ENCODE measurements at regions not wholly inside any gene's neighbourhood (a gene's known extent, or its start where the extent isn't known, plus 50 kb on each side); places are given as distances from the start of the nearest gene placed in this dataset.

DNA sequence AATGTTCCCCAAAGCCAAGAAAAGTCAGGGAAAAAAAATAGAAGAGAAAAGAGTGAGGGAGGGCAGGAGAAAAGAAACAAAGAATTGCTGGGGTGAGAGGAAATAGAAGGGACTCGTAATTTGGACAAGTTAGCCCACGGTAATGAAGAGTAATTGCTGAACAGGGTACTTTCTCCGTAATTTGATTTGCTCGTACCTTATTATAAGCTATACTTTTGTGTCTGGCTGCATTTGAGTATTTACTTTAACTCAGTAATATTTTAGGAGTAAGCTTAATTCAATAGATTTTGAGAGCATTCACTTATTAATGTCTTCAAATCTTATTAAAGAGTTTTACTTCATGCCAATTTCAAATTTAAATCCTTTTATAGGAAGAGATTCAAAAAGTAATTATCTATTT lies 527.5 kb downstream of the COL11A1 start:
- no peak overlapping the region for H2AFZ ChIP-seq (ENCODE audit: low read length)
- H3K9me3 ChIP-seq (ENCODE audit: low read length): no peaks in the 10 kb centered on the region
- TF ChIP-seq EZH2phosphoT487 (IDR thresholded peaks at IDR 0.05; ENCODE audit: borderline replicate concordance, low read depth, low read length) (no peak), CTCF (conservative IDR thresholded peaks at IDR 0.05; ENCODE audit: low read length) (no peak)
- no peak for DNase-seq (ENCODE audit: low spot score)
- no peak overlapping the region for H3K27ac ChIP-seq (ENCODE audit: low read depth, low read length, poor library complexity, severe bottlenecking)
- no peaks in the 10 kb centered on the region for H3K79me2 ChIP-seq (ENCODE audit: insufficient read depth, low read depth, low read length)
- no peak overlapping the region for H3K4me3 ChIP-seq (ENCODE audit: low read depth, low read length, poor library complexity, severe bottlenecking)
- no peaks in the 10 kb centered on the region for H3K36me3 ChIP-seq (ENCODE audit: insufficient read depth, low read length)
- ChIA-PET CTCF (ENCODE audit: unreplicated experiment) (no interaction called here), POLR2A (interaction anchor here (0.6 kb wide), 1 partner anchor 8 kb away, joined by 3 read pairs; no protein-coding TSS in a partner anchor)
- H3K9me2 ChIP-seq (ENCODE audit: insufficient read depth, low read length): no peaks in the 10 kb centered on the region
- no peaks in the 10 kb centered on the region for H4K20me1 ChIP-seq (ENCODE audit: insufficient read depth, low read length)
- H3K4me2 ChIP-seq (ENCODE audit: low read length): no peak overlapping the region
- BruUV-seq (replicated peaks): no TSS peak
- intact Hi-C loops (cut with micrococcal nuclease; ENCODE audit: unreplicated experiment): no loop called here
- no peaks in the 10 kb centered on the region for H3K4me1 ChIP-seq (ENCODE audit: insufficient read depth, low read length, poor library complexity, severe bottlenecking)

DNA sequence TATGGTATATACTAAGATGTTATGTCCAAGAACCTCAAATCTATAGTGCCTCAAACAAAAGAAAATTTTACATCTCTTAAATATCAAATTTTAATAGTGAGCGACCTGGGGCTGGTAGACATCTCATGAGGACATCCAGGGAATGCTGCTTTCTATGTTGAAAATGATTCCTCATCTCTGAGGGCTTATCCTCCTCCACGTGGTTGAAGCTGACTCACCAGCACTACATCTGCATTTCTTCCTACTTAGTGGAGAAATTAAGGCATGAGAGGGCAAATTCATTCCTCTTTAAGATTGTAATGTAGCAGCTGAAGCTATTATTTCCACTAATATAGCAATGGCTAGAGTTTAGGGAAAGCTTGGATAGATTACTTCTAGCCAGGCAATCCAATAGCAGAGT lies 529.5 kb downstream of the COL11A1 start:
- H4K20me1 ChIP-seq (ENCODE audit: insufficient read depth, low read length): no peaks in the 10 kb centered on the region
- H3K27ac ChIP-seq (ENCODE audit: low read depth, low read length, poor library complexity, severe bottlenecking): no peak overlapping the region
- no peak overlapping the region for H2AFZ ChIP-seq (ENCODE audit: low read length)
- H3K9me2 ChIP-seq (ENCODE audit: insufficient read depth, low read length): no peaks in the 10 kb centered on the region
- POLR2A ChIA-PET: interaction anchor here (0.7 kb wide), 1 partner anchor 1900 kb away, joined by 6 read pairs; no protein-coding TSS in a partner anchor
- no peaks in the 10 kb centered on the region for H3K4me1 ChIP-seq (ENCODE audit: insufficient read depth, low read length, poor library complexity, severe bottlenecking)
- H3K4me3 ChIP-seq (ENCODE audit: low read depth, low read length, poor library complexity, severe bottlenecking): no peak overlapping the region
- TF ChIP-seq CTCF (conservative IDR thresholded peaks at IDR 0.05; ENCODE audit: low read length) (no peak), EZH2phosphoT487 (IDR thresholded peaks at IDR 0.05; ENCODE audit: borderline replicate concordance, low read depth, low read length) (no peak)
- DNase-seq (ENCODE audit: low spot score): no peak
- CTCF ChIA-PET (ENCODE audit: unreplicated experiment): no interaction called here
- H3K79me2 ChIP-seq (ENCODE audit: insufficient read depth, low read depth, low read length): no peaks in the 10 kb centered on the region
- H3K36me3 ChIP-seq (ENCODE audit: insufficient read depth, low read length): no peaks in the 10 kb centered on the region
- intact Hi-C loops (cut with micrococcal nuclease; ENCODE audit: unreplicated experiment): no loop called here
- no TSS peak for BruUV-seq (replicated peaks)
- H3K4me2 ChIP-seq (ENCODE audit: low read length): no peak overlapping the region
- H3K9me3 ChIP-seq (ENCODE audit: low read length): no peaks in the 10 kb centered on the region

DNA sequence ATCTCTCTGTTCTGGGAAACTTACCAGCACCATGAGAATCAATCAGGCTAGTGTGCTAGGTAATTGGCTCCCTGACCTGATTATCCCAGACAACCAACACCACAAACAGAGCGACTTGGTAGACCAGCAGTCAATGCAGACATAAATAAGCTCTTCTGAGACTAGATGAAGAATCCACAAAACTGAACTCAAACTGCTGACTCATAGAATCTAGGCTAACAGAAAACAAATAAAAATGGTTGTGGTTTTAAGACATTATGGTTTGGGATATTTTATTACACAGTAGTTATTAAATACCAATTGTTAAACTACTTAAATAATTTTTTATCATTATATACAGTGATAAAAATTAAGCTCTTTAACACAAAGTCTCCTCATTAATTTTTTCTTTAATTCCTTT lies 535.7 kb downstream of the COL11A1 start:
- Histone ChIP-seq H3K4me1 (ENCODE audit: insufficient read depth, low read length, poor library complexity, severe bottlenecking) (no peaks in the 10 kb centered on the region), H3K9me2 (ENCODE audit: insufficient read depth, low read length) (no peaks in the 10 kb centered on the region), H3K36me3 (ENCODE audit: insufficient read depth, low read length) (no peaks in the 10 kb centered on the region), H4K20me1 (ENCODE audit: insufficient read depth, low read length) (no peaks in the 10 kb centered on the region), H3K9me3 (ENCODE audit: low read length) (no peaks in the 10 kb centered on the region), H3K4me3 (ENCODE audit: low read depth, low read length, poor library complexity, severe bottlenecking) (no peak overlapping the region), H3K79me2 (ENCODE audit: insufficient read depth, low read depth, low read length) (no peaks in the 10 kb centered on the region), H3K27ac (ENCODE audit: low read depth, low read length, poor library complexity, severe bottlenecking) (no peak overlapping the region), H2AFZ (ENCODE audit: low read length) (no peak overlapping the region), H3K4me2 (ENCODE audit: low read length) (no peak overlapping the region)
- no peak for DNase-seq (ENCODE audit: low spot score)
- intact Hi-C loops (cut with micrococcal nuclease; ENCODE audit: unreplicated experiment): no loop called here
- no peak for TF ChIP-seq CTCF (conservative IDR thresholded peaks at IDR 0.05; ENCODE audit: low read length)
- TF ChIP-seq EZH2phosphoT487 (IDR thresholded peaks at IDR 0.05; ENCODE audit: borderline replicate concordance, low read depth, low read length): no peak
- no TSS peak for BruUV-seq (replicated peaks)
- CTCF ChIA-PET (ENCODE audit: unreplicated experiment): no interaction called here
- POLR2A ChIA-PET: no interaction called here
